ENCODE measurements at regions not wholly inside any gene's neighbourhood (a gene's known extent, or its start where the extent isn't known, plus 50 kb on each side); places are given as distances from the start of the nearest gene placed in this dataset.

DNA sequence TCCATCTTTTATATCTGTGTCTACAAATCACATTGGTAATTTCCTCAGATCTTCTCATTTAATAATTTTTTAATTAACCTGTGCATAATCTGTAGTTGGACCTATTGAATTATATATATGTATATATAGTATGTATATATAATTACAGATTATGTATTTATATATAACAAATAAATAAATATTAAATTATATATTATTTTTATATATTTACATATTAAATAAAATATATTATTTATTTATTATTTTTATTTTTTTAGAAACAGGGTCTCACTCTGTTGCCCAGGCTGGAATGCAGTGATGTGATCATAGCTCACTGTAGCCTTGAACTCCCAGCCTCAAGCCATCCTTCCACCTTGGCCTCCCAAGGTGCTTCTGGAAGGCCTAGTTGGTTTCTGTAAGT lies 197.9 kb downstream of the FGF9 start:
- Histone ChIP-seq H3K4me1 (ENCODE audit: control insufficient read depth in 1 of 2, insufficient read depth in 2 of 2, low read depth in 1 of 2, low read length in 1 of 2) (no peaks in the 10 kb centered on the region), H3K27ac (ENCODE audit: low read depth in 2 of 2, low read length in 1 of 2) (no peak overlapping the region), H3K27me3 (ENCODE audit: insufficient read depth) (no peaks in the 10 kb centered on the region), H3K4me3 (ENCODE audit: low read depth in 2 of 2, low read length in 1 of 2) (no peak overlapping the region), H3K79me2 (ENCODE audit: insufficient read depth) (no peaks in the 10 kb centered on the region), H3K9me2 (no peaks in the 10 kb centered on the region), H3K9ac (no peak overlapping the region), H3K9me3 (no peaks in the 10 kb centered on the region), H2AFZ (ENCODE audit: low read depth) (no peak overlapping the region), H4K20me1 (ENCODE audit: insufficient read depth) (no peaks in the 10 kb centered on the region), H3F3A (replicated peaks; ENCODE audit: insufficient read depth) (no peaks in the 10 kb centered on the region), H3K36me3 (replicated peaks in 1 of 2; ENCODE audit: control insufficient read depth in 1 of 2, insufficient read depth in 2 of 2, low read length in 1 of 2) (no peaks in the 10 kb centered on the region), H3K4me2 (no peak overlapping the region)
- ChIA-PET CTCF (no interaction called here), POLR2A (no interaction called here)
- DNase-seq, result no peak
- TF ChIP-seq REST (IDR thresholded peaks at IDR 0.05; ENCODE audit: low read depth, low read length) (no peak), SMC3 (IDR thresholded peaks at IDR 0.05; ENCODE audit: low read depth, low read length) (no peak), RFX5 (IDR thresholded peaks at IDR 0.05; ENCODE audit: low read length) (no peak), SIN3A (IDR thresholded peaks at IDR 0.05; ENCODE audit: borderline replicate concordance, low read depth, low read length) (no peak), NRF1 (IDR thresholded peaks at IDR 0.05; ENCODE audit: low read depth, low read length) (no peak), CHD2 (IDR thresholded peaks at IDR 0.05; ENCODE audit: low read length, partially characterized antibody) (no peak), USF2 (IDR thresholded peaks at IDR 0.05; ENCODE audit: borderline replicate concordance, low read depth, low read length) (no peak), MEF2A (IDR thresholded peaks at IDR 0.05; ENCODE audit: borderline replicate concordance, low read depth) (no peak), EP300 (IDR thresholded peaks at IDR 0.05; ENCODE audit: borderline replicate concordance in 1 of 2, low read depth in 1 of 2, low read length in 1 of 2) (no peak)

DNA sequence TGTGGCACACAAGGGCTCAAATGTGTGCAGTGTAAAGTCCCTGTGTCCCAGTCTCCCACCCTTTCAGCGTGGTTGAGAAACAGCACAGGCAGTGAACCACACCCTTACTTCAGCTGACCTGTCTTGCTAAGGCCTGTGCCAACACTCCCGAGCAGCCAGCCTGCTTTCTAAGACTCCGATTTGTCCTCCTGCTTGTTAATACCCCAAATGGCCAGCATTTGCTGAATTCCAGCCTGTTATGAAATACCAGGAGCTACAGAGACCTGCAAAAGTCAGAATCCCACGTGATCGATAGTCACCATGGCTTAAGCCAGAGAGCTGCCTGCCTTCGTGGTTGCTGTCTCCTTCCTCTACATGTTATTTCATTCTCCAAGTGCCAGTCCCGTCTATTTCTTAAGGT lies 200.5 kb downstream of the FGF9 start:
- no peak overlapping the region for H2AFZ ChIP-seq (ENCODE audit: low read depth)
- POLR2A ChIA-PET, result no interaction called here
- no peak overlapping the region for H3K9ac ChIP-seq
- CTCF ChIA-PET, result interaction anchor here (1.2 kb wide), 1 partner anchor 22 kb away, joined by 4 read pairs; no protein-coding TSS in a partner anchor
- no peak for DNase-seq
- H3K27ac ChIP-seq (ENCODE audit: low read depth in 2 of 2, low read length in 1 of 2), result no peak overlapping the region
- H3K4me3 ChIP-seq (ENCODE audit: low read depth in 2 of 2, low read length in 1 of 2), result no peak overlapping the region
- no peaks in the 10 kb centered on the region for H3K9me3 ChIP-seq
- H3K79me2 ChIP-seq (ENCODE audit: insufficient read depth), result no peaks in the 10 kb centered on the region
- no peaks in the 10 kb centered on the region for H3F3A ChIP-seq (replicated peaks; ENCODE audit: insufficient read depth)
- H3K4me2 ChIP-seq, result no peak overlapping the region
- no peaks in the 10 kb centered on the region for H4K20me1 ChIP-seq (ENCODE audit: insufficient read depth)
- H3K9me2 ChIP-seq, result no peaks in the 10 kb centered on the region
- H3K27me3 ChIP-seq (ENCODE audit: insufficient read depth), result peaks cover 8% of the 10 kb centered on the region; the same call in 1 of the 2 replicates
- no peaks in the 10 kb centered on the region for H3K36me3 ChIP-seq (replicated peaks in 1 of 2; ENCODE audit: control insufficient read depth in 1 of 2, insufficient read depth in 2 of 2, low read length in 1 of 2)
- no peaks in the 10 kb centered on the region for H3K4me1 ChIP-seq (ENCODE audit: control insufficient read depth in 1 of 2, insufficient read depth in 2 of 2, low read depth in 1 of 2, low read length in 1 of 2)
- 1% methylated on average over 7 of the region's 7 CpGs for WGBS (ENCODE audit: low lambda C conversion rate)
- TF ChIP-seq YY1 (IDR thresholded peaks at IDR 0.05; ENCODE audit: low read depth) (no peak), FOXM1 (IDR thresholded peaks at IDR 0.05; ENCODE audit: low read depth) (no peak), GATA2 (CRISPR knock-in tag; IDR thresholded peaks at IDR 0.05) (no peak), MEF2A (IDR thresholded peaks at IDR 0.05; ENCODE audit: borderline replicate concordance, low read depth) (no peak), SIN3A (IDR thresholded peaks at IDR 0.05; ENCODE audit: borderline replicate concordance, low read depth, low read length) (no peak), POLR2AphosphoS5 (IDR thresholded peaks at IDR 0.05; ENCODE audit: low read depth, low read length) (no peak), TCF12 (IDR thresholded peaks at IDR 0.05) (no peak), TAF1 (IDR thresholded peaks at IDR 0.05; ENCODE audit: borderline replicate concordance, low read depth, low read length) (no peak), GABPA (IDR thresholded peaks at IDR 0.05; ENCODE audit: low read depth) (no peak), REST (IDR thresholded peaks at IDR 0.05; ENCODE audit: low read depth, low read length) (no peak), MAX (IDR thresholded peaks at IDR 0.05; ENCODE audit: low read depth) (no peak)
- TF ChIP-seq, protein P1, sequence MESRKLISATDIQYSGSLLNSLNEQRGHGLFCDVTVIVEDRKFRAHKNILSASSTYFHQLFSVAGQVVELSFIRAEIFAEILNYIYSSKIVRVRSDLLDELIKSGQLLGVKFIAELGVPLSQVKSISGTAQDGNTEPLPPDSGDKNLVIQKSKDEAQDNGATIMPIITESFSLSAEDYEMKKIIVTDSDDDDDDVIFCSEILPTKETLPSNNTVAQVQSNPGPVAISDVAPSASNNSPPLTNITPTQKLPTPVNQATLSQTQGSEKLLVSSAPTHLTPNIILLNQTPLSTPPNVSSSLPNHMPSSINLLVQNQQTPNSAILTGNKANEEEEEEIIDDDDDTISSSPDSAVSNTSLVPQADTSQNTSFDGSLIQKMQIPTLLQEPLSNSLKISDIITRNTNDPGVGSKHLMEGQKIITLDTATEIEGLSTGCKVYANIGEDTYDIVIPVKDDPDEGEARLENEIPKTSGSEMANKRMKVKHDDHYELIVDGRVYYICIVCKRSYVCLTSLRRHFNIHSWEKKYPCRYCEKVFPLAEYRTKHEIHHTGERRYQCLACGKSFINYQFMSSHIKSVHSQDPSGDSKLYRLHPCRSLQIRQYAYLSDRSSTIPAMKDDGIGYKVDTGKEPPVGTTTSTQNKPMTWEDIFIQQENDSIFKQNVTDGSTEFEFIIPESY (IDR thresholded peaks at IDR 0.05; ENCODE audit: borderline replicate concordance, low read depth), result no peak

All from SK-N-SH (cell line).